ENCODE measurements at regions not wholly inside any gene's neighbourhood (a gene's known extent, or its start where the extent isn't known, plus 50 kb on each side); places are given as distances from the start of the nearest gene placed in this dataset.

GRCh38 chr21:22253761-22254160, 1255.6 kb downstream of the NCAM2 start:
- no peaks in the 10 kb centered on the region for H3K79me2 ChIP-seq (ENCODE audit: low read length)
- H3K4me2 ChIP-seq (ENCODE audit: low read length), result no peak overlapping the region
- H3K4me3 ChIP-seq (ENCODE audit: low read length), result no peak overlapping the region
- H3K9me3 ChIP-seq (ENCODE audit: insufficient read depth, low read length), result no peaks in the 10 kb centered on the region
- no peaks in the 10 kb centered on the region for H3K27me3 ChIP-seq (ENCODE audit: low read depth, low read length)
- no peaks in the 10 kb centered on the region for H3K36me3 ChIP-seq (replicated peaks; ENCODE audit: low read depth, low read length)
- H3K27ac ChIP-seq (ENCODE audit: low read length), result no peak overlapping the region
- no peak for TF ChIP-seq CTCF (IDR thresholded peaks at IDR 0.05; ENCODE audit: low read depth, low read length)
- no peak for TF ChIP-seq EZH2phosphoT487 (IDR thresholded peaks at IDR 0.05; ENCODE audit: low read depth)
- no peaks in the 10 kb centered on the region for H4K20me1 ChIP-seq (ENCODE audit: insufficient read depth, low read length)
- H3K4me1 ChIP-seq (ENCODE audit: low read length), result peaks cover 7% of the 10 kb centered on the region
- no peak overlapping the region for H3K9ac ChIP-seq (ENCODE audit: low read length)
- no peak overlapping the region for H2AFZ ChIP-seq (ENCODE audit: low read depth, low read length)

- Histone ChIP-seq H3K79me2 (ENCODE audit: low read length) (no peaks in the 10 kb centered on the region), H3K9ac (ENCODE audit: low read length) (no peak overlapping the region), H3K9me3 (ENCODE audit: insufficient read depth, low read length) (no peaks in the 10 kb centered on the region), H2AFZ (ENCODE audit: low read depth, low read length) (no peak overlapping the region), H3K4me2 (ENCODE audit: low read length) (no peak overlapping the region), H3K27ac (ENCODE audit: low read length) (no peak overlapping the region), H4K20me1 (ENCODE audit: insufficient read depth, low read length) (no peaks in the 10 kb centered on the region), H3K4me3 (ENCODE audit: low read length) (no peak overlapping the region), H3K27me3 (ENCODE audit: low read depth, low read length) (no peaks in the 10 kb centered on the region), H3K4me1 (ENCODE audit: low read length) (no peaks in the 10 kb centered on the region), H3K36me3 (replicated peaks; ENCODE audit: low read depth, low read length) (no peaks in the 10 kb centered on the region)
- no peak for TF ChIP-seq EZH2phosphoT487 (IDR thresholded peaks at IDR 0.05; ENCODE audit: low read depth)
- TF ChIP-seq CTCF (IDR thresholded peaks at IDR 0.05; ENCODE audit: low read depth, low read length), result no peak
These were observed 1260.6 kb downstream of the NCAM2 start for GRCh38 chr21:22258821-22259220.

GRCh38 chr21:22260274-22260673, 1262.1 kb downstream of the NCAM2 start:
- Histone ChIP-seq H3K4me3 (ENCODE audit: low read length) (no peak overlapping the region), H3K27ac (ENCODE audit: low read length) (no peak overlapping the region), H2AFZ (ENCODE audit: low read depth, low read length) (no peak overlapping the region), H3K9ac (ENCODE audit: low read length) (no peak overlapping the region), H4K20me1 (ENCODE audit: insufficient read depth, low read length) (no peaks in the 10 kb centered on the region), H3K36me3 (replicated peaks; ENCODE audit: low read depth, low read length) (no peaks in the 10 kb centered on the region), H3K79me2 (ENCODE audit: low read length) (no peaks in the 10 kb centered on the region), H3K27me3 (ENCODE audit: low read depth, low read length) (no peaks in the 10 kb centered on the region), H3K4me1 (ENCODE audit: low read length) (no peaks in the 10 kb centered on the region), H3K9me3 (ENCODE audit: insufficient read depth, low read length) (no peaks in the 10 kb centered on the region), H3K4me2 (ENCODE audit: low read length) (no peak overlapping the region)
- no peak for TF ChIP-seq CTCF (IDR thresholded peaks at IDR 0.05; ENCODE audit: low read depth, low read length)
- TF ChIP-seq EZH2phosphoT487 (IDR thresholded peaks at IDR 0.05; ENCODE audit: low read depth), result no peak

- Histone ChIP-seq H3K9ac (ENCODE audit: low read length) (no peak overlapping the region), H2AFZ (ENCODE audit: low read depth, low read length) (no peak overlapping the region), H3K36me3 (replicated peaks; ENCODE audit: low read depth, low read length) (no peaks in the 10 kb centered on the region), H3K4me2 (ENCODE audit: low read length) (no peak overlapping the region), H3K27me3 (ENCODE audit: low read depth, low read length) (no peaks in the 10 kb centered on the region), H3K9me3 (ENCODE audit: insufficient read depth, low read length) (no peaks in the 10 kb centered on the region), H3K4me1 (ENCODE audit: low read length) (no peaks in the 10 kb centered on the region), H3K4me3 (ENCODE audit: low read length) (no peak overlapping the region), H3K79me2 (ENCODE audit: low read length) (no peaks in the 10 kb centered on the region), H4K20me1 (ENCODE audit: insufficient read depth, low read length) (no peaks in the 10 kb centered on the region), H3K27ac (ENCODE audit: low read length) (no peak overlapping the region)
- TF ChIP-seq CTCF (IDR thresholded peaks at IDR 0.05; ENCODE audit: low read depth, low read length), result no peak
- TF ChIP-seq EZH2phosphoT487 (IDR thresholded peaks at IDR 0.05; ENCODE audit: low read depth), result no peak
These were observed 1265.7 kb downstream of the NCAM2 start for GRCh38 chr21:22263890-22264289.

Measured in OCI-LY3 (cell line).